ENCODE measurements at regions not wholly inside any gene's neighbourhood (a gene's known extent, or its start where the extent isn't known, plus 50 kb on each side); places are given as distances from the start of the nearest gene placed in this dataset.

GRCh38 chr16:48903039-48903438 is 293.1 kb upstream of the N4BP1 start:
- TF ChIP-seq CTCF (IDR thresholded peaks at IDR 0.05): no peak
- no peak for TF ChIP-seq POLR2A (IDR thresholded peaks at IDR 0.05)
